Activated T-helper 17 cell treated with anti-CD3 and anti-CD28 coated beads, Interleukin-2, amount 50 U/mL, for 72 hours (primary cell): ENCODE measurements at regions not wholly inside any gene's neighbourhood (a gene's known extent, or its start where the extent isn't known, plus 50 kb on each side); places are given as distances from the start of the nearest gene placed in this dataset.

Source experiments
- ATAC-seq: fragments of 150-1000 bp; cut with Tn5 transposase; replicated peaks from 2 replicates; pipeline ENCODE4 v1.10.0; 2021; ENCODE audit warnings: mild to moderate bottlenecking, moderate library complexity
- H3K27ac Mint-ChIP-seq: one replicate; pipeline ENCODE4 v1.8.0; 2022; ENCODE audit warnings: mixed read lengths
- H3K27me3 Mint-ChIP-seq: one replicate; pipeline ENCODE4 v1.8.0; 2022; ENCODE audit warnings: mixed read lengths
- H3K36me3 Mint-ChIP-seq: one replicate; pipeline ENCODE4 v1.8.0; 2022; ENCODE audit warnings: low read depth, mild to moderate bottlenecking, mixed read lengths
- H3K4me1 Mint-ChIP-seq: one replicate; pipeline ENCODE4 v1.8.0; 2022; ENCODE audit warnings: mixed read lengths
- H3K4me3 Mint-ChIP-seq: one replicate; pipeline ENCODE4 v1.8.0; 2022; ENCODE audit warnings: mild to moderate bottlenecking, mixed read lengths
- H3K9me3 Mint-ChIP-seq: one replicate; pipeline ENCODE4 v1.8.0; 2022; ENCODE audit warnings: mixed read lengths

DNA sequence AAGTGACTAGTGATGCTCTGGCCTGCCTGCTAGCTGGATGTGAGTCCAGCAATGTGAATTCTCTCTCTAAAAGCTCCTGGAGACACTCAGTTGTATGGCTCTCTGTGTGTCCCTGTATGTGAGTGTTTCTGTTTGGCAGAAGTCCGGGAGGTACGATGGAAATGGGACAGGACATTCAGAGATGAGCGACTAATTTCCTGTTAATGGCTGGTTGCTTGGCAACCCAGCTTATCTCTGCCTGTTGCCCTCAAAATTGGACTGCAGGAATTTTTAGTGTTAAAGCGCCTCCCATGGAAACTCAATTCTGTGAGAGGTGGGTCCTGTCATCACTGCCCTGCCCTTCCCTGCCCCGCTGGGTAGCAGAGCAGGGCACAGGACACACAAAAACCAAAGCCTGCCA is 136.8 kb upstream of the LRFN2 start:
- no peak overlapping the region for H3K27ac Mint-ChIP-seq
- H3K4me1 Mint-ChIP-seq = no peaks in the 10 kb centered on the region
- H3K9me3 Mint-ChIP-seq = no peaks in the 10 kb centered on the region
- H3K4me3 Mint-ChIP-seq = no peak overlapping the region
- H3K27me3 Mint-ChIP-seq = peaks cover 6% of the 10 kb centered on the region
- H3K36me3 Mint-ChIP-seq = no peaks in the 10 kb centered on the region
- ATAC-seq = no peak

DNA sequence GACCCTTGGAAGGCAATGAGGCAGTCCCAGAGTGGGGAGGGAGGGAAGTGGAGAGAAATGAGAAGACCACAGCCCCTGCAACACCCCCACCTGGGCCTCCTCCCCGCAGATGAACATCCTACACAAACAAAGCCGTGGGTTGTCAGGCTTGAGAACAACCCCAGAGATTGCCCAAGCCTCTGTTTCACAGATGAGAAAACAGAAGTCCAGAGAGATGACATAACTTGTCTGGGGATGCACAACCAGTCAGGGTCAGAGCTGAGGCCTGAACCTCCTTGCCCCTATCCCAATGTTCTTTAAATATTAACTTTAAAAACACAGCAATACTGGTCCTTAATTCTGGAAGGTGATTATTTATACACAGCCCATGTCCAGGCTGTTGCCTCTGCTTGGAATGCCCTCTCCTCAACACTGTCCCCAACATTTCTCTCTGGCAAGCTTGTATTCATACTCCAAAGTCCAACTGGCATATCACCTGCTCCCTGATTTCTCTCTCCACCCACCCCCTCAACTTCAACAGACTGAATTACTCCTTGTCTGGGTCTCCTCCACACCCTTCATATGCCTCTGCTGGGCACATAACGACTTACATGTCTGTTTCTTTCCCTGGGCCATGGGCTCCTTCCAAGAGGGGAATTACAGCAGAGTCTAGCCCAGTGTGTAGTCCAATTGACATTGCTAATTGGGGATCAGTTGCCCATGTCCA is 135.5 kb upstream of the LRFN2 start:
- Mint-ChIP-seq H3K27me3 (peaks cover 6% of the 10 kb centered on the region), H3K9me3 (no peaks in the 10 kb centered on the region), H3K4me1 (no peaks in the 10 kb centered on the region), H3K4me3 (no peak overlapping the region), H3K36me3 (no peaks in the 10 kb centered on the region), H3K27ac (no peak overlapping the region)
- ATAC-seq = no peak

DNA sequence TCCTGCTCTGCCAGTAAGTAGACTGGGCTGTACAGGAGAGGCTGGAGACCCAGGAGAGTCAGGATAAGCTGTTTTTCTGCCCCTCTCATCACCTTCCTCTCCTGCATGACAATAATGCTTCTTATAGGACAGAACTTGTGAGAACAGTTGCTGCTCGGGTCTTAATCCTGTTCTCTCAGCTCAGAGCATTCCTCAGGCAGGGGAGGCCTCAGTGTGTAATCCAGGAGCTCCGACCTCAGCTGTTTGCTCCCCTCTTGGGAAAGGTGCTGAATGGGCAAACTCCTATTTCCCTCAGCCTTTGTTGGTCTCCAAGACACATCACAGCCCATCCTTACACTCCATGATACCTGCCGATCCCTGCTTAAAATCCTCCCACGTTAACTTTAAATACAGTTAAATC is 134.9 kb upstream of the LRFN2 start:
- Mint-ChIP-seq H3K27ac (no peak overlapping the region), H3K36me3 (no peaks in the 10 kb centered on the region), H3K9me3 (no peaks in the 10 kb centered on the region), H3K4me3 (no peak overlapping the region), H3K4me1 (no peaks in the 10 kb centered on the region), H3K27me3 (peaks cover 6% of the 10 kb centered on the region)
- no peak for ATAC-seq

DNA sequence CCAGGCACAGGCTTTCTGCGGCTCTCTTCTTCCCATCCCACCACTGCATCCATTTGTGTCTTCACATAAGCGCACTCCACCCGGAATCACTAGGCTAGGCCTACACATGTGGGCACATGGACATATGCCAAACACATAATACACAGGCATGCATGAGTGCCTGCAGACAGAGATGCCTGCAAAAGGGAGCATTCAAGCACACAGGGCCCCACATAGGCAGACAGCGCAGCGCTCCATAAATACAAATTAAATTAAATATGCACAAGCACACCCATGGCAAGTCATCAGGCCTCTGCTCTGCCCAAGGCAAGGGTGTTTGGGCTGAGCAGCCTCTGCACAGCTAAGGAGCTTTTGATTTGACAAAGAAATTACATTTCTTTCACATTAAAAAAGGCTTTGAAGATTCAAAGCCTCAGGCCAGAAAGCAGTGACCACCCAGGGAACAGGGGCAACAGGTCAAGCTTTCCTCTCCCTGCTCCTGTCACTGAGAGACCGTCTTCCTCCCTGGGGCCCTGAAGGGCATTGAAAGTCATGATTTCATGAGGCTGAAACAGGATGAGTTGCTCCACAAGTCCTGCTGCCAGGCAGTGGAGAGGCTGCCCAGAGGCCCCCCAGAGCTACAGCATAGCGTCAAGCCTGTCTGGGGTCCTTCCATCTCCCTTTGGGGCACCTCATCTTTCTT is 134.2 kb upstream of the LRFN2 start:
- H3K27me3 Mint-ChIP-seq = peaks cover 3% of the 10 kb centered on the region
- H3K4me3 Mint-ChIP-seq = no peak overlapping the region

DNA sequence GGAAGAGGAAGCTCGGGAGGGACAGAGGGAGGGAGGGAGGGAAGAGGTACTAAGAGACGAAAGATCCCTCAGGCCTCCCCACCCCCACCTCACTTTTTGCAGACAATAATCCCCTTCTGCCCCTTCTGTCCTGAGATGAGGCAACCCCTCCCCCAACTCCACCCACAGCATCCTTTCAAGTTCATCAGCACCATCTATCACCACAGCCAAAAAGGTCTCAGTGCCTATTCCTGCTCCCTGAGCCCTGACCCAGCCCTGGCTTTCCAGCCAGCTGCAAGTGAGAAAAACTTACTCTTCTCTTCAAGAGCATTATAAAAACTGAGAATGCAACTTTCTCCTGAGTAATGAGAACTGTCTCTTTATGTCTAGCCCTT is 133.2 kb upstream of the LRFN2 start:
- Mint-ChIP-seq H3K27me3 (no peaks in the 10 kb centered on the region), H3K4me1 (no peaks in the 10 kb centered on the region), H3K4me3 (no peak overlapping the region), H3K9me3 (no peaks in the 10 kb centered on the region), H3K36me3 (no peaks in the 10 kb centered on the region), H3K27ac (no peak overlapping the region)
- no peak for ATAC-seq

More for the DNA sequence above, 134.2 kb upstream of the LRFN2 start:
- no peaks in the 10 kb centered on the region for H3K4me1 Mint-ChIP-seq
- H3K27ac Mint-ChIP-seq = no peak overlapping the region
- H3K9me3 Mint-ChIP-seq = no peaks in the 10 kb centered on the region
- ATAC-seq = no peak
- no peaks in the 10 kb centered on the region for H3K36me3 Mint-ChIP-seq

DNA sequence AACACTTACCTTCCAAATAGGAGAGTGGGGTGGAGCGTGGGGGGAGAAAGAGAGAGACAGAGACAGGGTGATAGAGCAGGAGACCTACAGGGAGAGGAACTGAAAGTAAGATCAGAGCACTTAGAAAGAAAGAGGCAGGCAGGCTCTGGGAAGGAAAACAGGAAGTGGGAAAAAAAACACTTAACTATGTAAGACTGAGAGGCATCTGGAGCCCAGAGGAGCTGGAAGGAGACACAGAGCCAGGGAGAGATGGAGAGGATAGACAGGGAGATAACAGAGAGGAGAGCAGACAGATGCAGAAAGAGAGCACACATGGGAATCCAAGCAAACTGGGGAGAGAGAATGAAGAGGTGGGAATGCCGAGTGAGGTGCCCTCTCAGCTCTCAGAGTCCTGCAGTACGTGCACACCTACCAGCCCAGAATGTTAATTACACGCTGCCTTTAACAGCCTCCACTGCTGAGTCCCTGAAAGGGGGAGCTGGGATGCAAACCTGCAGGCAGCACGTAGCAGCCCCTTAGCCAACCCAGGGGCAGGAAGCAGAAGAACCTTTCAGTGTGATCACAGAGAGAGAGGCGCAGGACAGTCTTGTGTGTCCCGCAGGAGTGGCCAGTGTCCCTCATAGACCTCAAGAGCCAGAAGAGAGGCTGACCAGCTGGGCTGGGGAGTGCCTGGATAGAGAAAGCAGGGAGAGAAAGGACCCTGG is 132.7 kb upstream of the LRFN2 start:
- H3K9me3 Mint-ChIP-seq = no peaks in the 10 kb centered on the region
- ATAC-seq = no peak
- H3K27ac Mint-ChIP-seq = no peak overlapping the region
- no peak overlapping the region for H3K4me3 Mint-ChIP-seq
- H3K4me1 Mint-ChIP-seq = no peaks in the 10 kb centered on the region
- H3K36me3 Mint-ChIP-seq = no peaks in the 10 kb centered on the region
- H3K27me3 Mint-ChIP-seq = no peaks in the 10 kb centered on the region

DNA sequence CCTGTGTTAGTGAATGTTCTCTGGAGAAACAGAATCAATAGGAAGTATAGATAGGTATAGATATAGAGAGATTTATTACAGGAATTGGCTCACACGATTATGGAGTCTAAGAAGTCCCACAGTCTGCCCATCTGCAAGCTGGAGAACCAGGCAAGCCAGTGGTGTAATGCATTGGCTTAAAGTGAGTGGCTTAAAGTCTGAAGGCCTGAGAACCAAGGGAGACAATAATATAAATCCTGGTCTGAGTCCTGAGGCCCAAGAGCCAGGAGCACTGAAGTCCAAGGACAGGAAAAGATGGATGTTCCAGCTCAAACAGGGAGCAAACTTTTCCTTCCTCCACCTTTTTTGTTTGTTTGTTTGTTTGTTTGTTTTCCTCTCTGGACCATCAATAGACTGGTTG is 131.2 kb upstream of the LRFN2 start:
- Mint-ChIP-seq H3K4me3 (no peak overlapping the region), H3K27me3 (no peaks in the 10 kb centered on the region), H3K36me3 (no peaks in the 10 kb centered on the region), H3K27ac (no peak overlapping the region), H3K4me1 (no peaks in the 10 kb centered on the region), H3K9me3 (no peaks in the 10 kb centered on the region)
- ATAC-seq = no peak

DNA sequence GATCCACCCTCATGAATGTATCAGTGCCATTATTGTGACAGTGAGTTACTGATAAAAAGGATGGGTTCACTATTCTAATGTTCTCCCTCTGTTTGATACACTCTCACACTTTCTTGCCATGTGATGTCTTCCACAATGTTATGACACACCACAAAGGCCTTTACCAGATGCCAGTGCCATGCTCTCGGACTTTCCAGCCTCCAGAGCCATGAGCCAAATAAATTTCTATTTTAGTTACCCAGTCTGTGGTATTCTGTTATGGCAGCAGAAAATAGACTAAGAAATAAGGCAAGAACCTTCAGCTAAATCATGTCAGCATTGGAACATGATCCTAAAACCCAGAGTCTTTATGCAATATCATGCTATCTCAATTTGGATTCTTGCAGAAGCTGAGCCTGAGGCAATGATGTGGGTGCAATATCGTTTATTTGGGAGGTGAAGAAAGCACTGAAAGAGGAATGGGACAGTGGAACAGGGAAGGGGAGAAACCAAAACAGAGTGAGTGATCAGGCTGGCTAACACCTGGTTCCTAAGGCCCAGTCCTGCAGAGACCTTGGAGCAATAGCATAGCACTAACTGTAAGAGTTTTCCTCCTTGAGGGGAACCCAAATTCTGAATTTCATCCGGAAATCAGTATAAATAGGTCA is 130.4 kb upstream of the LRFN2 start:
- Mint-ChIP-seq H3K36me3 (no peaks in the 10 kb centered on the region), H3K9me3 (no peaks in the 10 kb centered on the region), H3K27me3 (no peaks in the 10 kb centered on the region)

DNA sequence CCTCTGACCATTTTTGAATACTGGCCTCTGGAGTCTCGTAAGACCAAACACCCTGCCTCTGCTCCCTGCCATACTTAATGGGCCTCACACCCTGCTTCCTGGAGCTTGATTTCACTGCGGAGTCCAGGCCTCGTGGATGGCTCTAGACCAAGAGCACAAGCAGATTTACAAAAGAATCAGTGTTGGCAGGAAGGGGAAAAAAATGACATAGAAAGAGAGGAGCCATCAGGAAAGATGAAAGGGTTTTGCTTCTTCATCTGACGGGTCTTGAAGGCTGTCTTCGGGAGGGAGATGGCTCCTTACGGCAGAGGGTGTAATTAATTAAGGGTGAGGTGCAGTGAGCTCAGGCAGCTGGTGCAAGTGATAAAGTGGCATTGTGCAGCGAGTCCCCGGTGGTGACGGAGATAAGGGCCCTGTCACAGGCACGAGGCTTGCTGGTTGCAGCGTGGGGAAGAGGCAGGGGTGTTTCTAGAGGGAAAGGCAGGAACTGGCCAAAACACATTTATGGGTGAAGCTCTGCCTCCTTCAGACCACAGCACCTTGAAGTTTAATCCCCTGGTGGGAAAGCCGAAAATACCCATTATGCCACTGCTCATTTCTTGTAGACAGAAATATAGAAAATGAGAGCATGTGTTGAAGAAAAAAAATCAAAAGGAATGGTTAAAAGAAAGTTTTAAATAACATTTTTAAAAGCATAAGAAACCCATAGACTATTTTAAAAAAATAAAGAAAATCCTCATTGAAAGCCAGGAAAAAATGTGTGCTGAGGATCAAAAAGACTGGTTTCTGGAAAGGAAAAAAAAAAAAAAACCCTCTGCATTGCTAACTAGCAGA is 128.6 kb upstream of the LRFN2 start:
- Mint-ChIP-seq H3K4me3 (no peak overlapping the region), H3K27me3 (peaks cover 4% of the 10 kb centered on the region), H3K4me1 (no peaks in the 10 kb centered on the region), H3K9me3 (no peaks in the 10 kb centered on the region), H3K27ac (no peak overlapping the region), H3K36me3 (no peaks in the 10 kb centered on the region)
- no peak for ATAC-seq

More for the DNA sequence above, 130.4 kb upstream of the LRFN2 start:
- Mint-ChIP-seq H3K4me1 (no peaks in the 10 kb centered on the region), H3K27ac (no peak overlapping the region), H3K4me3 (no peak overlapping the region)
- ATAC-seq = no peak

DNA sequence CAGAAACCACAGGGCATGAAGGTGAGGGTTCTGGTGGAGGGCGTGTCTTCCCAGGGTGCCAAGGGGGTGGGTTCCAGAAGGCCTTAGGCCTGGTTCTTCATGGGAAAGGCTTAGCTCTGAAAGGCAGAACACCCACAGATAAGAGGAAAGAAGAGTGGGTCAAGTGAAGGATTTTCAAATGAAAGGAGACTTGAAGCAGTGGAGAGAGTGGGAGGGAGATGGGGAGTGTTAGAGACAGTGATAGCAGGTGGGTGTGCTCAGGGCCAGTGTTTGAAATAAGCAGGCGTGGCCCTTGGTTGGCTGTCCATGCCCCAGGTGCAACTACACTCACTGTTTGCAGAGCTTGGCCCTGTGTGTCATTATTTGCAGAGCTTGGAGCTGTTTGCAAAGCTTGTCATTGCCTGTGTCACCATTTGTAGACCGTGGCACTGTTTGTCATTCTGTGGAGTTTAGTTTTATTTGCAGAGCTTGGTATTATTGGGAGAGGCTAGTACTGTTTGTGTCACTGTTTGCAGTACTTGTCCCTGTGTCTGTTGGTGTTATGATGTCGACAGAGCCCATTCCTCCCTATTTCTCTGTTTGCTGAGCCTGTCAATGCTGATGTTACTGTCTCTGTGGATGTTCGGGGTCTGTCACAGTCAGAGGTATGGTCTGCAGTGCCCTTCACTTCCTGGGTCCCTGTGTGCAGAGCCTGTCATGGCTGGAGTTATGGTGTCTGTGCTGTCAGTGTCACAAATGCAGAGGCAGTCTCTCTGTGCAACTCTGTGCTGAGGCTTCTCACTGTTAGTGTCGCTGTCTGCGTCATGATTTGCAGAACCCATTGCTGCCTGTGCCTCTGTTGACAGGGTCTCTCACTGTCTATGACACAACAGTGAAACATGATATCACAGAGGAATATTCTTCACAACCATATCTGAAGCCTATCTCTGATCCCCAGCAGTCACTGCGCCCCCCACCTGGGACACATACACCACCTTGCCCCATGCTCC is 127.7 kb upstream of the LRFN2 start:
- no peaks in the 10 kb centered on the region for H3K36me3 Mint-ChIP-seq
- H3K4me3 Mint-ChIP-seq = no peak overlapping the region
- H3K9me3 Mint-ChIP-seq = no peaks in the 10 kb centered on the region
- ATAC-seq = no peak
- peaks cover 4% of the 10 kb centered on the region for H3K27me3 Mint-ChIP-seq
- no peaks in the 10 kb centered on the region for H3K4me1 Mint-ChIP-seq
- H3K27ac Mint-ChIP-seq = no peak overlapping the region

DNA sequence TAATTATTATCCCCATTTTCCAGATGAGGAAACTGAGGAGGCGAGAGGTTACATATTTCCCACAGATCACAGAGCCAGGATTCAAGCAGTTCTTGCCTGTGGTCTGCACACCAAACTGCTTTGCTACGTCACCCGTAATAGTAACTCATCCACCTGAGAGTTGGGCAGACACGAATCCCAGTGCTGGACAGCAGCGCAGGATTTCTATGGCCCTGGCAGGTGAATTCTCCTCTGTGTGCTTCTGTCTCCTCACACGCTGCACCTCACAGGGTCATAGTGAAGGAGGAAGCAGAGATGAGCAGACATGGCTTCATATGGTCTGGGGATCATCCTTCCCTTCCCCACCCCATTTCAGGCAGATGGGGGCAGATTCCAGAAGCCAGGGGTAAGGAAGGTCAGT is 127.0 kb upstream of the LRFN2 start:
- Mint-ChIP-seq H3K36me3 (no peaks in the 10 kb centered on the region), H3K9me3 (no peaks in the 10 kb centered on the region), H3K27me3 (peaks cover 4% of the 10 kb centered on the region), H3K4me1 (no peaks in the 10 kb centered on the region), H3K27ac (no peak overlapping the region), H3K4me3 (no peak overlapping the region)
- no peak for ATAC-seq

DNA sequence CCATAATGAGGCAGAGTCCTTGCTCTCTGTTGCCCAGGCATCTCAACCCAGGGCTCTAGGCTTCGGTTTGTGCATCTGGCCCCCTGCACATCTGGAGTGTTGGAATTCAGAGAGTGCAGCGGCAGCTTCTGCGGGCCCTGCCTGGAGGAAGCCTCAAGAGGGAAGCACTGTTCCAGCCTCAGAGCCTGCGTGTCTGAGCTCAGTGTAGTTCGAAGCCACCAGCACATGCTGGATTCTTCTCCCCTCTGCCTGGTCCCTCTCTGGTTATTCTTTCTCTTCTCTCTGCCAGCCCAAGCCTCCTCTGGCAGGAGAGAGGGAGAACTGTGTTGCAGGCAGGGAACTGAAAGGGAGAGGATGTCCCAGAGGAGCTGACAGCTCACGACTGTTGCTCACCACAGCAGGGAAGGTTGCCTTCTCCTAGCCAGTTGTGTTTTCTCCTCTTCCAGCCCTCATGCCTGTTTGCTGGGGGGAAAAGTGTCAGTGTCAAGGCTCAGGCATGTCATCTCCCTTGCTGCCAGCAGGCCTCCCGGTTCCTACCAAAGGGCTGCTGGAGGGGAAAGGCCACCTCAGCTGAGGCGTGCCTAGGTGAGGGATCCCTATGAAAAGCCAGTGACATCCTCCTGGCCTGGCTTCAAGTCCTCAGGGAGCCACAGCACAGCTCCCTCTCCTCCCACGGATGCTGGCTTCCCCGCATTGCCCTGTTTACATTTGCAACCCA is 126.0 kb upstream of the LRFN2 start:
- Mint-ChIP-seq H3K36me3 (no peaks in the 10 kb centered on the region), H3K4me1 (no peaks in the 10 kb centered on the region), H3K4me3 (no peak overlapping the region), H3K27ac (no peak overlapping the region), H3K9me3 (no peaks in the 10 kb centered on the region), H3K27me3 (peaks cover 4% of the 10 kb centered on the region)
- no peak for ATAC-seq
